ENCODE measurements at regions not wholly inside any gene's neighbourhood (a gene's known extent, or its start where the extent isn't known, plus 50 kb on each side); places are given as distances from the start of the nearest gene placed in this dataset.

DNA sequence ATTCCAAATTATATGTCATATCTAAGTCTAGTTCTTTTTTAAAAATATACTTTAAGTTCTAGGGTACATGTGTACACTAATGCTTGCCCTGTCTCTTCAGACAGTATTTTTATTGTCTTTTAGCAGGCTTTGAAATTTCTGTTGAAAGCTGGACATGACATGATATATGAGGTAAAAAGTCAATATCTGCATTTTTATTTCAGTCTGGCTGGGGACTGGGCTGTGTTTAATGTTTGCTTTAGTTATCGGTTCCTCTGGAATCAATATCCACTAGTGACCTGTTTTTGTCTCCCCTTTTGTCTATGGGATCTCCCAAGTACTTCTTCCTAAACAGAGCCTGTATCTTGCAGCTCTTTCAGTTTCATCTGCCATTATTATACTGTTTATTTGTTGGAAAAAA, 786.2 kb upstream of the GJE1 start:
- H3K27ac ChIP-seq (ENCODE audit: low read length), result no peak overlapping the region
- TF ChIP-seq POLR2AphosphoS5 (IDR thresholded peaks at IDR 0.05) (no peak), RAD21 (conservative IDR thresholded peaks at IDR 0.05) (no peak), EZH2 (IDR thresholded peaks at IDR 0.05; ENCODE audit: borderline replicate concordance, insufficient read depth, low read length, poor library complexity, severe bottlenecking) (no peak), TAF1 (IDR thresholded peaks at IDR 0.05; ENCODE audit: low read depth) (no peak), SMC3 (conservative IDR thresholded peaks at IDR 0.05; ENCODE audit: poor library complexity) (no peak), EP300 (conservative IDR thresholded peaks at IDR 0.05; ENCODE audit: poor library complexity, severe bottlenecking) (no peak)
- TF ChIP-seq, protein P1, sequence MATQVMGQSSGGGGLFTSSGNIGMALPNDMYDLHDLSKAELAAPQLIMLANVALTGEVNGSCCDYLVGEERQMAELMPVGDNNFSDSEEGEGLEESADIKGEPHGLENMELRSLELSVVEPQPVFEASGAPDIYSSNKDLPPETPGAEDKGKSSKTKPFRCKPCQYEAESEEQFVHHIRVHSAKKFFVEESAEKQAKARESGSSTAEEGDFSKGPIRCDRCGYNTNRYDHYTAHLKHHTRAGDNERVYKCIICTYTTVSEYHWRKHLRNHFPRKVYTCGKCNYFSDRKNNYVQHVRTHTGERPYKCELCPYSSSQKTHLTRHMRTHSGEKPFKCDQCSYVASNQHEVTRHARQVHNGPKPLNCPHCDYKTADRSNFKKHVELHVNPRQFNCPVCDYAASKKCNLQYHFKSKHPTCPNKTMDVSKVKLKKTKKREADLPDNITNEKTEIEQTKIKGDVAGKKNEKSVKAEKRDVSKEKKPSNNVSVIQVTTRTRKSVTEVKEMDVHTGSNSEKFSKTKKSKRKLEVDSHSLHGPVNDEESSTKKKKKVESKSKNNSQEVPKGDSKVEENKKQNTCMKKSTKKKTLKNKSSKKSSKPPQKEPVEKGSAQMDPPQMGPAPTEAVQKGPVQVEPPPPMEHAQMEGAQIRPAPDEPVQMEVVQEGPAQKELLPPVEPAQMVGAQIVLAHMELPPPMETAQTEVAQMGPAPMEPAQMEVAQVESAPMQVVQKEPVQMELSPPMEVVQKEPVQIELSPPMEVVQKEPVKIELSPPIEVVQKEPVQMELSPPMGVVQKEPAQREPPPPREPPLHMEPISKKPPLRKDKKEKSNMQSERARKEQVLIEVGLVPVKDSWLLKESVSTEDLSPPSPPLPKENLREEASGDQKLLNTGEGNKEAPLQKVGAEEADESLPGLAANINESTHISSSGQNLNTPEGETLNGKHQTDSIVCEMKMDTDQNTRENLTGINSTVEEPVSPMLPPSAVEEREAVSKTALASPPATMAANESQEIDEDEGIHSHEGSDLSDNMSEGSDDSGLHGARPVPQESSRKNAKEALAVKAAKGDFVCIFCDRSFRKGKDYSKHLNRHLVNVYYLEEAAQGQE (IDR thresholded peaks at IDR 0.05; ENCODE audit: borderline replicate concordance), result no peak
- TF ChIP-seq, protein P2, sequence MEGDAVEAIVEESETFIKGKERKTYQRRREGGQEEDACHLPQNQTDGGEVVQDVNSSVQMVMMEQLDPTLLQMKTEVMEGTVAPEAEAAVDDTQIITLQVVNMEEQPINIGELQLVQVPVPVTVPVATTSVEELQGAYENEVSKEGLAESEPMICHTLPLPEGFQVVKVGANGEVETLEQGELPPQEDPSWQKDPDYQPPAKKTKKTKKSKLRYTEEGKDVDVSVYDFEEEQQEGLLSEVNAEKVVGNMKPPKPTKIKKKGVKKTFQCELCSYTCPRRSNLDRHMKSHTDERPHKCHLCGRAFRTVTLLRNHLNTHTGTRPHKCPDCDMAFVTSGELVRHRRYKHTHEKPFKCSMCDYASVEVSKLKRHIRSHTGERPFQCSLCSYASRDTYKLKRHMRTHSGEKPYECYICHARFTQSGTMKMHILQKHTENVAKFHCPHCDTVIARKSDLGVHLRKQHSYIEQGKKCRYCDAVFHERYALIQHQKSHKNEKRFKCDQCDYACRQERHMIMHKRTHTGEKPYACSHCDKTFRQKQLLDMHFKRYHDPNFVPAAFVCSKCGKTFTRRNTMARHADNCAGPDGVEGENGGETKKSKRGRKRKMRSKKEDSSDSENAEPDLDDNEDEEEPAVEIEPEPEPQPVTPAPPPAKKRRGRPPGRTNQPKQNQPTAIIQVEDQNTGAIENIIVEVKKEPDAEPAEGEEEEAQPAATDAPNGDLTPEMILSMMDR (IDR thresholded peaks at IDR 0.05; ENCODE audit: poor library complexity, severe bottlenecking), result no peak
- H3K9ac ChIP-seq (ENCODE audit: low read length), result no peak overlapping the region
- H2AFZ ChIP-seq (ENCODE audit: low read depth, low read length), result no peak overlapping the region
- no peaks in the 10 kb centered on the region for H4K20me1 ChIP-seq (ENCODE audit: insufficient read depth)
- H3K4me2 ChIP-seq (ENCODE audit: low read length), result no peak overlapping the region
- H3K79me2 ChIP-seq (replicated peaks; ENCODE audit: insufficient read depth, low read length), result no peaks in the 10 kb centered on the region
- no peak overlapping the region for H3K4me3 ChIP-seq (ENCODE audit: low read length)
- no peaks in the 10 kb centered on the region for H3K9me2 ChIP-seq (ENCODE audit: insufficient read depth, low read length)
- H3K36me3 ChIP-seq (ENCODE audit: insufficient read depth, low read length), result no peaks in the 10 kb centered on the region
- no peaks in the 10 kb centered on the region for H3F3A ChIP-seq (ENCODE audit: insufficient read depth, low read length, poor library complexity, severe bottlenecking)
- no peaks in the 10 kb centered on the region for H3K9me3 ChIP-seq (ENCODE audit: low read length)
- H3K27me3 ChIP-seq (ENCODE audit: insufficient read depth, low read depth, low read length), result no peaks in the 10 kb centered on the region

DNA sequence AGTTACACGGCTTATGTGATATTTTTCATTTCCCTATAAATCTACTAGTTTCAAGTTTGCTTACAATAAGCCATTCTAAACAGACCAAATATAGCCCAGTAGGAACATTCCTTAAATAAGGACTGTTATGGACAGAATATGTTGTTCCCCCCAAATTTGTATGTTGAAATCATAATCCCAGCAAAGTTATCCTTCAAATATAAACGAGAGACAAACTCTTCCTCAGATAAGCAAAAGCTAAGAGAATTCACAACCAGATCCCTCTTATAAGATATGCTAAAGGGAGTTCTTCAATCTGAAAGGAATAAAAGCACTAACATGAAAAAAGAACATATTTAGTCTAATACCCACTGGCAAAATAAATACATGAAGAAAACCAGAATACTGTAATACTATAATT, 795.5 kb upstream of the GJE1 start:
- H3K4me3 ChIP-seq (ENCODE audit: low read length), result no peak overlapping the region
- TF ChIP-seq SMC3 (conservative IDR thresholded peaks at IDR 0.05; ENCODE audit: poor library complexity) (no peak), EP300 (conservative IDR thresholded peaks at IDR 0.05; ENCODE audit: poor library complexity, severe bottlenecking) (no peak)
- no peaks in the 10 kb centered on the region for H3K9me2 ChIP-seq (ENCODE audit: insufficient read depth, low read length)
- no peaks in the 10 kb centered on the region for H3K9me3 ChIP-seq (ENCODE audit: low read length)
- H4K20me1 ChIP-seq (ENCODE audit: insufficient read depth), result no peaks in the 10 kb centered on the region
- no peak overlapping the region for H2AFZ ChIP-seq (ENCODE audit: low read depth, low read length)
- no peaks in the 10 kb centered on the region for H3K27me3 ChIP-seq (ENCODE audit: insufficient read depth, low read depth, low read length)
- no peak overlapping the region for H3K27ac ChIP-seq (ENCODE audit: low read length)
- H3K36me3 ChIP-seq (ENCODE audit: insufficient read depth, low read length), result no peaks in the 10 kb centered on the region
- H3K9ac ChIP-seq (ENCODE audit: low read length), result no peak overlapping the region
- no peaks in the 10 kb centered on the region for H3F3A ChIP-seq (ENCODE audit: insufficient read depth, low read length, poor library complexity, severe bottlenecking)
- H3K79me2 ChIP-seq (replicated peaks; ENCODE audit: insufficient read depth, low read length), result no peaks in the 10 kb centered on the region
- no peak overlapping the region for H3K4me2 ChIP-seq (ENCODE audit: low read length)

All from neural cell (in vitro differentiated cells).